DND-41 (cell line): ENCODE measurements at regions not wholly inside any gene's neighbourhood (a gene's known extent, or its start where the extent isn't known, plus 50 kb on each side); places are given as distances from the start of the nearest gene placed in this dataset.

Experiments
- CTCF ChIP-seq: IDR thresholded peaks from 2 replicates; pipeline ENCODE4 v1.5.1; 2012; ENCODE audit warnings: borderline replicate concordance, low read length, moderate library complexity, mild to moderate bottlenecking; ENCODE audit not compliant: poor library complexity, severe bottlenecking; ENCODE audit errors: extremely low read depth
- EZH2 ChIP-seq: IDR thresholded peaks from 3 replicates; pipeline ENCODE4 v1.6.1; 2012; ENCODE audit warnings: borderline replicate concordance, low read depth, mild to moderate bottlenecking, moderate library complexity, low read length, inconsistent platforms; ENCODE audit not compliant: severe bottlenecking

- TF ChIP-seq CTCF (no peak), EZH2 (no peak)
Observed at GRCh38 chr2:237258615-237259014, 155.3 kb downstream of the COL6A3 start.
